Right forelimb (tissue), 1 donor: ENCODE measurements at regions not wholly inside any gene's neighbourhood (a gene's known extent, or its start where the extent isn't known, plus 50 kb on each side); places are given as distances from the start of the nearest gene placed in this dataset.
"Not testable (repeated sequence)": the region's sequence is repeated elsewhere in the genome, so short reads cannot be mapped to it uniquely, and the experiment has no call there.

Experiments
- DNase-seq: peaks from one replicate; pipeline ENCODE4 v3.0.0-alpha.2; 2018

DNA sequence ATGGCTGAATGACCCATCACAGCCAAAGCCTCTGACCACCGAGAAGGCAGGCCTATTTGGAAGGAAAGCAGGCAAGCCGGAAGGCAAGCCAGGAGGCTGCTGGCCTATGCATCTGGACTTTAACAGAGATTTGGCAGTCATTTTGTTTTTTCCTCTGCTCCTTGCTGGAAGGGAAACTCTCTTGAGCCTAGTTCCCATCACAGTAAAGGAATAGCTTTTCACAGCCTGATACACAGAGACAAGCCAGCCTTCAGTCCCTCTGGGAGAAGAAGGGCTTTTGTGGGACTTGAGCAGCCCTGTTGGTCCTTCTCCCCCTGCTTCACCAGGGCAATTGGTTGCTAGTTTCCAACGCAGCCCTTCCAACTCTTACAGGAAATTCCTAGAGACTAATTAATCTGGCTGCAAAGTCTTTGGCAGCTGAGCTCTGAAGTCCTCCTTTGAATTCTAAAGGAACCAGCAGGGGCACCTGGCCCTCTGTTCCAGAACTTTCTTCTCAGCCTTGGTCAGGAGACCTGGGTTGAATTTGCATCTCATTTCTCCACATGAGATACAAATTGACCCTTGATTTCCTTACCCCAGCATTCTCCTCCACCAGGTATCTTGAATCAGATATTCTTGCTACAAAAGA is 157.3 kb upstream of the EPB41L4A start:
- DNase-seq, result peak; percentile 48

DNA sequence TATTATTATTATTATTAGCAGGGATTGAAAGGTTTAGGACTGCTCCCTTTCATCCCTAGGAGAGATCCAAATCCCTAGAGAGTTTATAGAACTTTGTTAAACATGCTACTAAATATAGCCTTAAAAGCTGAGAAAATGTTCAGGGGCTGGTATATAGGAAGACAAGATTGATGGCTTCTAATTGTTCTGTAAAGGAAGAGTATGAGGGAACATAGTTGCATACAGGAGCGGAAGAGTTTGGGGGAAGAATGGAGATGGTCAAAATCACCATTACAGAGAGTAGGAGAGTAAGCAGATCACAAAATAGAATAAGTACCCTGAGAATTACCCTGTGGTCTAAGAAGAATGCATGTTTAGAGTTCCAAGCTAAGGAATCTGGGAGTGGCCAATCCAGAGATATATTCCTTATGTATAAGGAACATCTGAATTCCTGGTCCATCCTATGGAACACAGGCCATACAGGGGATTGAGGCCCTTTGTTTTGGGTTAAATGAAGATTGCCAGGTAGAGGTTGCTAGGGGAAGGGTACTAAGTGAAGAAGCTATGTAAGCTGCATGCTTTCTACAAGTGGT is 158.0 kb upstream of the APC start:
- no peak for DNase-seq

DNA sequence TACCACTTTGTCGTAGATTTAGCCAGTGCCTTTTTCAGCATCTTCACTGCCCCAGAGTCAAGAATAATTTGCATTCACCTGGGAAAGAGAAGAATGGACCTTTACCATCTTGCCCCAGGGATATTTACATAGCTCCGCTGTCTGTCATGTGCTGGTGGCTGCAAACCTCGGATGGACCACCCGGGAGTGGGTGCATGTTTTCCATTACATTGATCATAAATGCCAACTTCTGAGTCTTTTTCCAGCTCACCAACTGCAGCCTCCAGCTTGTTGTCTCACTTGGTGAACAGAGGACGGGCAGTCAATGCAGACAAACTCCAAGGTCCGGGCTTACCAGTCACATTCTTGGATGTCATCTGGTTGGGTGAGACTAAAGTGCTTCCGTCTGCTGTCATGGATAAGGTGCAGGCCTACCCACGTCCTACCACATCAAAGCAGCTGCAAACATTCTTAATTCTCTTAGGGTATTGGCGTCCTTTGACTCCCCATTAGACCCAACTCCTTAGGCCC is 155.8 kb upstream of the APC start:
- no peak for DNase-seq

DNA sequence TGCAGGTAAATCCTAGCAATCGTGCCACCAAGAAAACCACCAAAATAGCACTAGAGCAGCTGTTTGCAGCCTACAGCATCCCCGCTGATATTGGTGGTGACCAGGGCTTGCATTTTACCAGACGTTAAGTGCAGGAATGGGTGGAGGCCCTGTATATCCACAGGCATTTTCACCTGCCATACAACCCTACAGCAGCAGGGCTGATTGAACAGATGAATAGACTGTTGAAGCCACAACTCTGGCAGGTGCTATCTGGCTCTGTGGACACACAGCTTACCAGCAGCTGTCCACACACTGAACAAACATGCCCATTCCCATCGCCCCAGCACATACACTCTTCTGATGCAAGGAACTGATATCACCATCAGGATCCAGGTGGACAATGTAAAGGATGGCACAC is 154.5 kb upstream of the APC start:
- DNase-seq, result no peak

DNA sequence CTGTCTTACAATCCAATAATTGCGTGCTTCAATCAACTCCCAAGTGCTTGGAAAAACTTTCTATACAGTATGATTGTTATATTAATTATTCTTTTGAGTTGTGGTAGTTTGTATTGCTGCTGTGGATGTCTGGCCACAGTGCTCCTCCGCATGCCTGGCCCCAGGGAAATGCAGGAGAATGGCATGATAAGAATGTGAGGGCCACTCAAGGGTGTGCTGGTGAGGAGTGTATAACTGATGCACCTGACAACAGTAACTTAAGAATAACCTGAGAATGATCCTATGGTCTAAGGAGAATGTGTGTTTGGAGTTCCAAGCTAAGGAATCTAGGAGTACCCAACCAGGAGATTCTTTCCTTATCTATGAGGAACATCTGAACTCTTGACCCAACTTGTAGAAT is 152.9 kb upstream of the APC start:
- DNase-seq, result no peak

GRCh38 chr5:112586596-112587062 is 151.1 kb upstream of the APC start:
- no peak for DNase-seq

DNA sequence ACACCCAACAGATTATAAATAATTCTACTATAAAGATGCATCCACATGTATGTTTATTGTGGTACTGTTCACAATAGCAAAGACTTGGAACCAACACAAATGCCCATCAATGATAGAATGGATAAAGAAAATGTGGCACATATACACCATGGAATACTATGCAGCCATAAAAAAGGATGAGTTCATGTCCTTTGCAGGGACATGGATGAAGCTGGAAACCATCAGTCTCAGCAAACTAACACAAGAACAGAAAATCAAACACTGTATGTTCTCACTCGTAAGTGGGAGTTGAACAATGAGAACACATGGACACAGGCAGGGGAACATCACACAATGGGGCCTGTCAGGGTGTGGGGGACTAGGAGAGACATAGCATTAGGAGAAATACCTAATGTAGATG is 146.8 kb upstream of the APC start:
- not testable (repeated sequence) for DNase-seq

DNA sequence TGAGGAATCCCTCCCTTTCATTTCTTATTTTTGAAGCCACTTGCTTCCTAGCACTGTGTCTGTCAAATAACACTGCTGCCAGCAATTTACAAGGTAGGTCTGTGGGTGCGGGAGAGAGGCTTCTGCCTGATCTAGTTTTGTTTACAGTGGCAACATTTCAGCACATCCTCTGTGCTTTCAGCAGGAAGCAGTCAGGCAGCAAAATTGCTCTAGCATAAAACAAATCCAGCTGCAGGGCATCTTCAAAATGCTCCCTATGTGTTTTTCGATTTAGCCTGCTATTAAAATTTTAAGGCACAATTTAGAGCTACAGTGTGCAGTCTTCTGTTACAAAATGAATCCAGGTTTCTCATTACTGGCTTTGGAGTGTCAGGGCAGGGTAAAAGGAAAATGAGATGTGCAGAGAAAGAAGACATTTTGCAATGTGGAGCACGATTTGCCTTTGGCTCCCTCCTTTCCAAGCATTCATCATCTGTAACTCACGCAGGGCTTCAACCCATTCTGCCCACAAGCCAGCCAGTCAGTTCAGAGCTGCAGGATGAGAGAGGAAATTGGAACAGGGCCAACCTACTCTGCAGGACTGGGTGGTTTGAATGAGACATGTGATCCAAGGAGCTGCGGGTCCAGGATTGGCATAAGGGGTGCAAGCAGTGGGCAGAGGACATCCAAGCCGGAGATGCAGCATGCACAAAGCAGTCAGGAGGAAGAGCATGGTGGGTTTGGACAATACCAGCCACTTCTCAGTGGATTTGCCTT is 143.4 kb upstream of the APC start:
- DNase-seq, result no peak

GRCh38 chr5:112594941-112595340 is 142.7 kb upstream of the APC start:
- DNase-seq, result no peak

- DNase-seq, result no peak
Observed at GRCh38 chr5:112597831-112598230, 139.9 kb upstream of the APC start.

GRCh38 chr5:112600510-112600909 is 137.2 kb upstream of the APC start:
- DNase-seq, result not testable (repeated sequence)

GRCh38 chr5:112604732-112605630 is 132.7 kb upstream of the APC start:
- DNase-seq, result no peak

DNA sequence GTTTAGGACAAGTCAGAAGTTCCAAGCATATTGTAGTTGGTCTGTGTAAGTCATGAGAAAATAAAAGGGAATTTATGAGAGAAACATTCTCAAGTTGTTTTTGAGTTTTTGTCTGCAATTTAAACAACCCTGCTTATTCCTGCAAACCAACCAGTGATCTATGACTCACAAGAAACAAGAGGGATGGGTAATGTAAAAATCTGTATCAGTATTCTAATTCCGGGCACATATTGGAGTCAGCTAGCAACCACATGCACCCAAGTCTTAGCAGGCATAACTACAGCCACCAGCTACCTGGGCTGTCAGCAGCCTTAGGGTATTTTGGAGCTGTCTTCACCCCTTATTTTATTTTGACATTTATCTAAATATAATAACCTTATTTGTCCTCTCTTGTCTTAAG is 128.7 kb upstream of the APC start:
- no peak for DNase-seq

DNA sequence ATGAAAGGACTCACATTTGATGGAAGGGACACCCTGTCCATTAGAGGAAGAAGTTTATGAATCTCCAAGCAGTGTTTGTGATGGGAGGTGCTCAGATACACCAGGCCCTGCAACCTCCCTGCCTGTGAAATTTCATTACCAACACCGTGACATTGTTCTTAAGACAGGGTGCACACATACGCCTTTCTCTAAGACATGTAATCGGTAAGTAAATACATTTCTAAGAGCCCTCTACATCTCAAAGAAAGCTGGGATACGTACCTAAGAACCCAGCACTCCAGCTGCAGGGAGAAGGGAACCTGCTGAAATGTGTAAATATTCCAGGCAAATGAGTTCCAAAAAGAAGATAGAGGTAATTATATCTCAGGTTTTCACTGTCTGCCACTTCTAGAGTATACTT is 125.0 kb upstream of the APC start:
- DNase-seq, result no peak

GRCh38 chr5:112614285-112614684 is 123.4 kb upstream of the APC start:
- DNase-seq, result no peak

DNA sequence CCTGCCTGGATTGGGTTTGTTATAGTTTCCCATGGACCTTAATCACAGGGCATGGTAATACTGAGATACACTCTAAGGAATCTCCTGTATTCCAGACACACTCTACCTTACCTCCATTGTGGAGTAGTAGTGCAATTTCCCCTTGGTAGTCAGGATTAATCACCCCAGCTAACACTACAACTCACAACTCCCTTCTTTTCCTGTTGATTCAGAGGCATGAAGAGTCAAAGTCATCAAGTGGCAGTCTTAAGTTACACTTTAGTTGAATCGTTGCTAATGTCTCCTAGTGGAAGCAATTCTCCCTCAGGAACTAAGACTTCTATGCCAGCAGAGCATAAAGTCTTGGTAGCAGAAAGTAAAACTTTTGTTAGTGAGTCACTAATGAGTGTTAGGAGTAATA is 122.7 kb upstream of the APC start:
- no peak for DNase-seq

GRCh38 chr5:112616812-112617547 is 120.7 kb upstream of the APC start:
- DNase-seq, result no peak

DNA sequence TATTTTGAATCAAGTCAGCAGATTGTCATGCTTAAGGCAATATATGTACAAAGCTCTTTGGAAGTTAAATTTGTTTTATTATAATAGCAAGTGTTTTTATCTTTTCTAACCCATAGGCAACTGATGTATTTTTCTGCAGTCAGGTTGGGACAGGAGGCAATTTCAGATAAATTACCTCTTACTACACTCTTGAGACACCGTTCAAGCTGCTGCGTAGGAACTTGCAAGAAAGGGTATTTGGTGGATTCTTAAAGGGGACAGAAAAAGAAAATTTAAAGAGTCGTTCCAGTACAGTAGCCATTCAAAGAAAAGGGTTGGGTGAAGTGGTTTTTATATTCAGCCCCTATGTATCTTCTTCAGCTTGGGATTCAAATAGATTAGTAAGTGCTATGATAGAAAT is 112.4 kb upstream of the APC start:
- no peak for DNase-seq

DNA sequence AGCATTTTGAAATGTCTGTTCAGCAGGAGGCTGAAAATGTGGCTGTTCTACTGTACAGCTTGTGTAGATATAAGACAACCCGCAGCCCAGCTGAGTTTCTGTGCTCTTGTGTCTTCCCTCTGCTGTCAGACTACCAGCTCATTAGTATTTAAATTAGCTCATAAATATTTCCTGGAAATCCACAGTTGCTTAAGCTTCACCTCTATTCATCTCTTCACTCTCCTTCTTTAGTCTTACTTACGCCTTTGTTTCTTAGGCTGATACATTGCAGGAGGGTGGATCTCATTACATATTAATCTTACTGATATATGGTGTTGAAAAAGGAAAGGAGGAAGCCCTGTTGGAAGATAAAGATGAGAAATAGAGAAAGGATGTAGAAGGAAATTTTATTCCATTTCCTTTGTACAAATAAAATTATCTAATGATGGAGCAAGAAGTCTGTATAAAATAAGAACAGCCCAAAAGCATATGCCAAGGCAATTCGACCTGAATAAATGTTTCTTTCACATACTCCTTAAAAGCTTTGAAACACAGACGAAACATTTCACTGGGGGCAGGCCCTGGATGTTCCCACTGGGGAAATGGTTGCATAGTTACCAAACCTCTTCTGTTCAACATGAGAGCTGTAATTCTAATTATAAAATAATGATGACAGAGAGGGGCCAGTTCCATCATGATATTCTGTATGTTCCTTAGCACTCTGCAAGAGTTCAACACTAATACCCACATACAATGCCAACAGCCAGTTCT is 111.8 kb upstream of the APC start:
- no peak for DNase-seq

- no peak for DNase-seq
Observed at GRCh38 chr5:112626715-112627114, 111.0 kb upstream of the APC start.

DNA sequence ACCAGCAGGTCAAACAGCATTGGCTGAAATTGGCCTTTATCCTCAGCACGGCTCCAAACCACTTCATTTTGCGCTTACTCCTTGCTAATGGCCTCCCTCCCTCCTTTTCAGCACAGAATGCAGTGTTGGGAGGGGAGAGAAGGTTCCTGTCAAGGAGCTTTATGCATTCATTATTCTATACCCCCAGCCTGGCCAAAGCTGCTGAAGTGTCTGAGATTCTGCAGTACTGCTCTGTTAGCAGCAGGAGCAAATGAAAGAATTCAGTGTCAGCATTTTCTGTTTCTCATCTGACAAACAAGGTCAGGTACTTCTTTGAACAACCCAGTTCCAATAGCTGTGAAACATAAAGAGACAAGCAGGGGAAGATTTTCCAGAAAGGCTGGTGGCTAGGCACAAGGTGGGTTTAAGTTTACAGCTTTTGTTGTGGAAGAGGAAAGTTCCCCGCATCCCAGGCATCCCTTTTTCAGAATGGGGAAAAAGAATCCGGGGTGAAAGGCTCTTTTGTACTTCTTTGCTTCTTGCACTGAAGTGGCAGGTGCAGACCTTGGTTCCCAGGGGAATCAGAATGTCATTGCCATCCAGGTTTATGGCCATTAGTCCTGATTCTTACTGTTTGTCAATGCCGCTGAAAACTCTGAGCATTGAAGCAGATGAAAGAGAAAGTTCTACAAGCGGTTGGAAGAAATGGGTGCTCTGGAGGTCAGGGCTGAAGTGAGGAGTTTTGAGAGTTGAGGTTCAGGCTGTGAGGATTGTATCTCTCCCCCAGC is 109.3 kb upstream of the APC start:
- DNase-seq, result no peak
